DMS53 treated with DMSO at 0.1 percent for 48 hours (cell line): ENCODE measurements at regions not wholly inside any gene's neighbourhood (a gene's known extent, or its start where the extent isn't known, plus 50 kb on each side); places are given as distances from the start of the nearest gene placed in this dataset.
"Not testable (repeated sequence)": the region's sequence is repeated elsewhere in the genome, so short reads cannot be mapped to it uniquely, and the experiment has no call there.

Experiments used
- DNase-seq: peaks from one replicate; lab custom pipeline; 2025; ENCODE audit not compliant: unreplicated experiment; lab: John Stamatoyannopoulos, UW

DNA sequence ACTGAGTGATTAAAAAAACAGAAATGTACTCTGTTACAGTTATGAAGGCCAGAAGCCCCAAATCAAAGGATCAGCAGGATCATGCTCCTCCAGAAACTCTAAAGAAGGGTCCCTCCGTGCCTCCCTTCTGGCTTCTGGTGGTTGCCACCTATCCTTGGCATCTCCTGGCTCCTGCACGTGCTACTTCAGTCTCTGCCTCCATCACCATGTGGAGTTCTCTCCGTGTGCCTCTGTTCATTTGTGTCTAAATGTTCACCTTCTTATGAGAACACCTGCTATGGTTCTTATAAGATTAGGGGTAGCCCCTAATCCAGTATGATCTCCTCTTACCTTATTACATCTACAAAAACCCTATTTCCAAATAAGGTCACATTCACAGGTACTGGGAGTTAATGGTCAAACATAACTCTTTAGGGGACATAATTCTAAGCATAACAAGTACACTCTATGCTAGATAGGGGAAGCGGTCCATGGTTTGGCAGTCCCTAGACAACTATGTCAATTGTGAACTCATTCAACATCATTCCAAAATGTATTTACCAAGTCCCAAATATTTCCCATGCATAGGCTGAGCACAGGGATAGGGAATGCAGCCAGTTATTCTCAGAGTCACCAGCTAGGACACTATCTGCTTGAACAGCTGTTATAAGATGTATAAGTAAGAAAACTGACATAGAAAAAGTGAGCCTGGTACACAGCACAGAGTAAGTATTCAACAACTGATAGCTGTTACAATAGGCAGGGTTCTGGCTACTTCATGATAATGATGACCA lies 295.5 kb upstream of the BOD1L1 start:
- no peak for DNase-seq

DNA sequence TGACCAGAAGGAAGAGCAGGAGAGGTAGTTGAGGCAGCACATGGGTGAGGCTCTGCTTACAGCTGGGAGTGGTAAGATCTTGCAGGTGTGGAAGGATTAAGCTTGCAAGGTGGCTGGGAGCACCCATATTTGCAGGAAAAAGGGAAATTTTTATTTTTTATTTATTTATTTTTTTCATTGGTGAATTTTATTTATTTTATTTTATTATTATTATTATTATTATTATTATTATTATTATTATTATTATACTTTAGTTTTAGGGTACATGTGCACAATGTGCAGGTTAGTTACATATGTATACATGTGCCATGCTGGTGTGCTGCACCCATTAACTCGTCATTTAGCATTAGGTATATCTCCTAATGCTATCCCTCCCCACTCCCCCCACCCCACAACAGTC lies 297.4 kb upstream of the BOD1L1 start:
- DNase-seq: not testable (repeated sequence)

DNA sequence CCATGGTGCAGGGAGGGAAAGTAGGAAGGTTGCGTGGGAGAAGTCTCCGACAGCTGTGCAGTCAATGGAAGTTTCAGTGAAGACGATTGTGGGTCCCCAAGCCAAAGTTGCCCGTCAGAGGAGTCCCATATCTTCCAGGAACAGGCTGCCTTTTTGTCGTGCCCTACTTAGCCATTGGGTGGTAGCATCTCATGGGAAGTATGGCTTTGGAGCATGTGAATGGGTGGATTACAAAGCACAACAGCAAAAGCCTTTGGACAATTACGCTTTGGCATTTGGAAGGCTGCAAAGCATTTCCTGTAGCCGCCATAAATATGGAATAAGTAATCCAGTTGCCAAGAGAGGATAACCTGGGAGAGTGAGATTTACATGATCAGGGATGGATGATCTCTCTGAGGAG lies 300.7 kb upstream of the BOD1L1 start:
- no peak for DNase-seq

DNA sequence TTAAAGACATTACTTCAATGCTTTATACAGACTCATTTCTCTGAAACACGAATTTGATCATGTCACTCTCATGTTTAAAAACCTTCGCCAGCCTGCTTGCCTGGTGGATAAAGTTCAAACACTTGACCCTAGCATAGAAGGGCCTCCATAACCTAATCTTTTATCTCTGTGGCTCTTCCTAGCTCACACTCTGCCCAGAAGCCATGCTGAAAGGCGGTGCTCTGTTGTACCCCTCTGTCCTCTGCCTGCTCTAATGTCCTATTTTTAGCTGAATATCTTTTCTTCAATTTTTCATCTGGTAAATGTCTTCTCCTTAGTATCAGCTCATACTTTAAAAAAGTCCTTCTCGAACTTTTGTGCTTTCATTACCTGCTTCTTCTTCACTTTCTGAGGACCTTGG lies 302.6 kb upstream of the BOD1L1 start:
- DNase-seq: no peak

DNA sequence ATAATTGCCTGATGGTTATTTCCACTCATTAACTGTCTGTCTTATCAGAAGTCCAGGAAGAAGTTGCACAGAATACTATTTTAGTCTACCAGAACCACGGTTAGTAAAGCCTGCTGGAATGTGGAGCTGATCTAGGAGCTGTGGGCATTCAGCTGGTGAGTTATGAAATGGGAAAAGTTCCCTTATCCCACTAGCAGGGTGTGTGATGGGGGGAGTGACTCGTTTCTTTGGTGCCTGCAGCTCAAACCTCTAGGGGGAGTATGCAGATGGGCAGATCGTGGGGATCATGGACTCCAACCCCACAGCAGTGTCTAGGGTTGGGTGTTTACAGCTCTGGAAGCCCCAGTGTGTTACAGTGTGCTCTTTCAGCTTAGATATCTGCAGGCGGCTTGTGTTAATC lies 305.7 kb upstream of the BOD1L1 start:
- DNase-seq: no peak

DNA sequence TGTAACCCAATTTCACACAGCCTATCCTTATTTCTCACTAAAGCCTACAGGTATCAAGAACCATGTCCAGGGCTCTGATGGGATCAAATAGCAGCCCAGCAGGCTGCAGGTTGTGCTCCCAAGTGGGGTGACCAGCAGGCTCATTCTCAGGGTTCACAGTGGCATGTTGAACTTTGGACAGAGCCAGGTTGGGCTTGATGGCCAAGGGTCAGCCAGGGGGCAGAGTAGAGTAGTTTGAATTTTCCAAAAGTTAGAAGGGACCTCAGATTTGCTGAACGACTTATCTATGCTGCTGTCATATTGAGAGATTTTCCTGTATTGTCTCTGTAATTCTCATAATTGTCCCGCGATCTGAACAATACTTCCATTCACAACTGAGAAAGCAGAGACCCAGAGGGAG lies 310.8 kb upstream of the BOD1L1 start:
- no peak for DNase-seq

DNA sequence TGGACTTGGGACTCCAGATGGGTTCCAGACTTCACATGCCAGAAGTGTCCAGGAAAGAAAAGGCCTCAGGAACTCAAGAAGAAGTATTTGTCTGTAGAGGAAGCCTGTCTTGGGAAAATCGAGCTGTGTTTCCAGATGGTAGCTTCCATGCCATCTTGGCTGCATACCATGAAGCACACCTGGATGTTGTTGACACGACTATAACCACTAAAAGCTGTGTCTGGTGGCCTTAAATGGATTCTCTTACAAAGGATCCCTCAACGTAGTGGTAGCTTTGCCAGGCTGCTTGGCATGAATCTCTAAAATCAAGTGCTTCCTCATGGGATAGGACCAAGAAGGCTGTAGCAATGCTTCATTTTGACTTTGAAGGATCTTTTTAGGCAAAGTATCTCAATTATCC lies 313.4 kb upstream of the BOD1L1 start:
- DNase-seq: no peak

DNA sequence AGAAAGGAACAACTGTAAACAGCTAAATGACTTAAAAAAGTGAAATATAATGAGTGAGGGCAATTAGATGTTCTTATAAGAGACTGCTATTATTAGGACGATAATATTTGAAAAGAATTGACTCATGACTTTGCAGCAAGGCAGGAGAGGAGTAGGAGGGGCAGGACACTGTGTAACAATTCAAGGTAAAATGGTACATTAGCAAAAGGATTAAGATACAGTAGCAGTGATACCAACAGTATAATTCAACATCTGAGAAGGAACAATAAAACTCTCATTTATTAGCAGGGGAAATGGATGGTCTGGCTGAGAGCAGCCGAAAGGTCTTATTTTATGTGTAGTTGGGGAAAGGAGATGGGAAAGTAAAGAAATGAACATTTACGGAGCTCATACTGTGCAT lies 315.5 kb upstream of the BOD1L1 start:
- DNase-seq: no peak

DNA sequence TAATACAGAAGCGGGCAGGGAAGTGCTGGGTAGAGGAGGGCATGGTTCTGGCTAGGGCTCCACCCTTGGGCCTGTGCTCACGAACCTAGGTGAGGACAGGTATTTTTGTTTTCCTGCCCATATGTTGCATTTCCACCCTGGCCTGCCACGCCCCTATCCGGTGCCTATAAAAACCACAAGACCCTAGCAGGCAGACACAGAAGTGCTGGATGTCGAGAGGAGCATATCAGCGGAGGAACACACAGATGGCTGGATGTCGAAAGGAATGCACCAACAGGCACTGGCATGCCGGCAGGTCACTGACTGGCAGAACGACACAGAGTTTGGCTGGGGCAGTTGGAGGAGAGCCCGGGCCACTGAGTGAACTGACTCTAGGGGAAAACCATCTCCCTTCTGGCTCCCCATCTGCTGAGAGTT lies 316.6 kb upstream of the BOD1L1 start:
- no peak for DNase-seq

DNA sequence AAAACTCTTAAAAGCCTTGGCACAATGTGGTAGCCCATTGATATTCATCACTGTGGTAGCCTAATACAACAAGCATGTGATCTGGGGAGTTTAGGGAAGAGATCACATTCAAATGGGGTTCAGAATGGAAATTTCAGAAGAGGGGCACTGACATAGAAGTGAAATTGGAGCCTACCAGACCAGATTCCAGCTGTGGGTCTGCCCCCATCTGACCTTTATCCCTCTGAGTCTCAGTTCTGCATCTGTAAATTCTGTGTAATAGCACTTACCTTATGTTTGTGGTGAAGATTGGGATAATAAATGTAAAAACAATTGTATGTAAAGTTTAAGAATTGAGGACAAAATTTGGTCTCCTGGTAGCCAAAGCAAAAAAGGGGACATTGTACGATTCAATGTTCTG lies 320.4 kb upstream of the BOD1L1 start:
- DNase-seq: no peak

DNA sequence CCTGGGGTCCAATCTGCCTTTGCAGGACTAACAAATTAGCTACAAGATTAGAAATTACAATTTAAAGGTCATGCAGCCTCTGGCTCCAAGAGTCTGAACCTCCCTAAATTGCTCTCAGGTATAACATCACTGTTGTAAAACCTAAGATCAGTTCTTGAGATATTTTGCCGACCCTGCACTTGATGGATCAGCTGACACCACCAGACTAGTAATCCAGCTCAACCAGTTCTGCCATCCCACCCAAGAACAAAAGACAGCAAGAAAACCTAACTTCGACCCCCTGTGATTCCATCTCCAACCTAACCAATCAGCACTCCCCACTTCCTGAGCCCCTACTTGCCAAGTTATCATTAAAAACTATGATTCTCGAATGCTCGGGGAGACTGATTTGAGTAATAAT lies 323.0 kb upstream of the BOD1L1 start:
- DNase-seq: no peak

DNA sequence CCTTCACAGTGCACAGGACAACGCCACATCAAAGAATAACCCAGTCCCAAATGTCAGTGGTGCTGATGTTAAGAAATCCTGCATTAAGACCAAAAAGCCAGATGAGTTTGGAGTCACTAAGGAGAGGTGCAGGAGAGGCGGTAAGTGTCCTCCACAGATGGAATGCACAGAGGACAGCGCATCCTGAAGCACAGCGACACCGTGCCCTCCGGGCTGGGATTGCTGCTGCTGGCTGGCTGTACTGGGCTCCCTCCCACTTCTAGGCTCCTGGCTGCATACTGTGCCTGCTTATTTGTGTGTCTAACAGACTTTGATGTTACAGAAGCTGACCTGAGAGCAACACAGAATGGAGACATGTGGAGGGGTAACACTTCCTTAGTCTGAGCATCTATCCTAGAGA lies 325.6 kb upstream of the BOD1L1 start:
- DNase-seq: no peak

DNA sequence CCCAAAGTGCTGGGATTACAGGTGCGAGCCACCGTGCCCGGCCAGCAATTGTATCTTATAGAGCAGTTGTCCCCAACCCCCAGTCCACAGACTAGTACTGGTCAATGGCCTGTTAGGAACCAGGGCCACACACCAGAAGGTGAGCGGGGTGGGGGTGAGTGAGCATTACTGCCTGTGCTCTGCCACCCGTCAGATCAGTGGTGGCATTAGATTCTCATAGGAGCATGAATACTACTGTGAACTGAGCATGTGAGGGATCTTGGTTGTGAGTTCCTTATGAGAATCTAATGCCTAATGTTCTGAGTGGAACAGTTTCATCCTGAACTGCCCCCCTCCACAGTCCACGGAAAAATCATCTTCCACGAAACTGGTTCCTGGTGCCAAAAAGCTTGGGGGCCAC lies 328.0 kb upstream of the BOD1L1 start:
- DNase-seq: no peak

DNA sequence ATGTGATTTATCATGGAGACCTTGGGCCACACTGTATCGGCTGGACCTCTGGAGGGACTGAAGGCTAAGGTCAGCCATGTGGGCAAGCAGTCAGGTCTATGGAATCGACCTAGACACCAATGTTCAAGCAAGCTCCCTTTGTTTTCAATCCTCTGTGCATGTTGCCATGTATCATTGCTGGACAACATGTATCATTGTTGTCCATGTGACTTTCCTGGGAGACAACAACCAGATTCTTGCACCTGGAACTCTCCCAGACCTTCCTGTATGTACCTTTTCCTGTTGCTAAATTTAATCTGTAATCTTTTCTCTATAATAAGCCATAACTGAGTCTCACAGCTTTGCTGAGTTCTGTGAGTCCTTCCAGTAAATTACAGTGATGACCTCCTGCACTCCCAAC lies 329.4 kb upstream of the BOD1L1 start:
- no peak for DNase-seq

DNA sequence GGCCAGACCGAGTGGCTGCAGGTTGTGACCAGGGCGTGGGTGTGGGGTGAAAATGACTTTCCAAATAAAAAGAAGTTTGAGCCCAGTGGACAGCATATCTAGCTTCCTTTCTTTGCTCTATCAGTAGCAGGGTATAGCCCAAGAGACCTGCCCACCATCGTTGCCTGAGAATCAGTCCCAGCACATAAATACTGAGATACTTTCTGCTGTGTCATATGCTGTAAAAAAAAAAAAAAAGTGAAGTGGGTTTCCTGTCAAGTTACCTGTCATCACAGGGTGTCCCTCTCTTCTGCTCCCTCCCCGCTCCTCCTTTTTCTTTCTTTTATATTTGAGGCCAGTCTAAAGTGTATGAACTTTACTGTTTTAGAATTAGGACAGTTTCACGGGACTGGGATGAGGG lies 330.3 kb upstream of the BOD1L1 start:
- DNase-seq: no peak

DNA sequence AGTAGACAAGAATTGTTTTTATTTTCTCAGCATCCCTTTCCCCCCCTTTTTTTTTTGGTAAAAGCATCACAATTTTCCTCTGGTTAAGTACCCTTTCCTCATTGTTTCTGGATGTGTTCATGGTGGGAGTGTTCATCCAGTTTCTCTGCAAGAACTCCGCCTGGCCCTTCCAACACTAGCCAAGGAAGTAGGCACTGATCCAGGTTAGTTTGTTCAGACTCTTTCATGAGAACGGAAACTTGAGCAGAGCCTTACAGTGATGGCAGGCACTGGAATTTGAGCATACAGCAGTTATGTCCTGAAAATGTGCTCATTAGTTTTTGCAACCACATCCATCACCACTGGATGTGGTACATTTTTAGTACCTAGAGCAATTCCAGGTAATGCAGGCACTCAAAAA lies 336.1 kb upstream of the BOD1L1 start:
- DNase-seq: no peak

DNA sequence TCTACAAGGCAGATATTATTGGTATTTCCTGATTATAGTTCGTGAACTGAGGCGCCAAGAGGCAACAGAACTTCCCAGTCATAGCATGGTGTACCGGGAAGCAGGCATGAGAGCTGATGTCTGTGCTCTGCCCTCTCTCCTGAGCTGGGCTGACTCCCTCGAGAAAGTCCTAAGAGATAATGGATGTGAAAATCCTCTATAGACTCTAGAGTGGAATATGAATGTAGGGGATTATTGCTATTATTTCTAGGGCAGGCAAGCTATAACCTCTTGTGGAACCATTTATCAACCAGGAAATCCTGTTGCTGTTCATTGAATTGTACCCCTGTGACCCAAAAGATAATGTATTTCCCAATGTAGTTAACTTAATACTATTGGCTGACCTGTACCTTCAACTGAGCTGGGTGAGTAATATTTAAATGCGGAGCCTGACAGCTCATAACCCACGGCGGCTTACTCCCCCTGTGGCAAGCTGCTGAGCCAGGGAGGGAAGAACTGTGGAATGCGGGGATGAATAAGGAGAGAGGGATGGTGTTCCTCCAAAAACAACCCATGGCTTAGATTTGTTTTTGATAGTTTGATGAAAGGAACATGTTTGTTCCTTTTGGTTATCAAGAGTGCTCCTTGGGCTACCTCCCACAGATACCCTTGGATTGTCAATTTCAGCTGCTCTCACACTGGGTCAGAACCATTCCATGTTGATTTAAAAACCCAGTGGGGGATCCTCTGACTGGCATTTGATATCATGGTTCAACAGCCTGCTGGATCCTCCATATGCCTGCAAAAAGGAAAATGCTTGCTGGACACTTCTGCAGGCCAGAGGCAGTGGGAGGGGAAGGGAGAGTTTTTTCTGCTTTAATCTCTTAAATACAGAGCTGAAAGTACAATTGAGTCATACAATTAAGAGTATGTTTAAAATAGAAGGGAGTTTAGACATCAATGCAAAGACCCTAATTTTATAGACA lies 339.0 kb upstream of the BOD1L1 start:
- DNase-seq: no peak

DNA sequence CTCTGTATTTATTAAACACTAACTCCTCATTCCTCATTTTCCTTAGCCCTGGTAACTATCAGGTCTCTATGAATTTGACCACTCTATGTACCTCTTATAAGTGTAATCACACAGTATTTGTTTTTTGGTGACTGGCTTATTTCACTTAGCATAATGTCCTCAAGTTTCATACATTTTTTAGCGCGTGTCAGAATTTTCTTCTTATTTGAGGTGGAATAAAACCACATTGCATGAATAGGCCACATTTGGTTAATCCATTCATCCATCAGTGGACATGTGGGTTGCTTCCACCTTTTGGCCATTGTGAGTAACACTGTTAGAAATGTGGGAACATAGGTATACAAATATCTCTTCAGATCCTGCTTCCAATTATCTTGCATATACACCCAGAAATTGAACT lies 341.2 kb upstream of the BOD1L1 start:
- DNase-seq: no peak

DNA sequence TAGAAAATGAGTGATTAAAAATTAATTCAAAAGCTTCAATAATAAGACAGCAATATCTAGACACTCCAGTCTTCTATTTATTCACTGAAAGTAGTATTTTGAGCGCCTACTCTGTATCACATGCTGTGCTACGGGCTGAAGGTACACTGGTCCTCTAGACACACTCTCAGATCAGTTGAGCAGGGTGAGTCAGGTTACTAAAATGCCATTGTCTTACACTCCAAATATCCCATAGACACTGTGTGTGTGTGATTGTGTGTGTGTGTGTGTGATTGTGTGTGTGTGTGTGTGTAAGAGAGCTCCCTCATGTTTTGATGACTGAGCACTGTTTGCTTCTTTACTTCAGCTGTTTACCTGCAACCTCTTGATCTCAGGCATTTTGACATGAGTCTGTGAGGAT lies 342.8 kb upstream of the BOD1L1 start:
- peak; percentile 41 for DNase-seq

DNA sequence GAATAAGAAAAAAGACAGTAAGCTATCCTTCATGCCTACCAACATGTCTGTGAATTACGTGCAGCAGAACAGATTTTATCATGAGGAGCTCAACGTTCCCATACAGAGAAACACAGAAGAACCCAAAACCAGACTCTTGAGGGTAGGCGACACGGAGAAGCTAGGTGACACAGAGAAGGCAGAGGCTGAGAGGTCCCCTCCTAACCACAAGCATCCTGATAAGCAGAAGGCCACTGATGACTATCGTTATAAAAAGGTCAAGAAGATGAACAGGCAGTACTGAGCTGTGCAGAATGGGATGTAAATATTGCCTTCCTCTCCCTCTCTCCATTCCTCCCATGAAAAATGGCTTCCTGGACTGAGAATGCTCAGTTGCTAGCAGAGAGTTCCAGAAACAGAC lies 350.2 kb upstream of the BOD1L1 start:
- DNase-seq: no peak

DNA sequence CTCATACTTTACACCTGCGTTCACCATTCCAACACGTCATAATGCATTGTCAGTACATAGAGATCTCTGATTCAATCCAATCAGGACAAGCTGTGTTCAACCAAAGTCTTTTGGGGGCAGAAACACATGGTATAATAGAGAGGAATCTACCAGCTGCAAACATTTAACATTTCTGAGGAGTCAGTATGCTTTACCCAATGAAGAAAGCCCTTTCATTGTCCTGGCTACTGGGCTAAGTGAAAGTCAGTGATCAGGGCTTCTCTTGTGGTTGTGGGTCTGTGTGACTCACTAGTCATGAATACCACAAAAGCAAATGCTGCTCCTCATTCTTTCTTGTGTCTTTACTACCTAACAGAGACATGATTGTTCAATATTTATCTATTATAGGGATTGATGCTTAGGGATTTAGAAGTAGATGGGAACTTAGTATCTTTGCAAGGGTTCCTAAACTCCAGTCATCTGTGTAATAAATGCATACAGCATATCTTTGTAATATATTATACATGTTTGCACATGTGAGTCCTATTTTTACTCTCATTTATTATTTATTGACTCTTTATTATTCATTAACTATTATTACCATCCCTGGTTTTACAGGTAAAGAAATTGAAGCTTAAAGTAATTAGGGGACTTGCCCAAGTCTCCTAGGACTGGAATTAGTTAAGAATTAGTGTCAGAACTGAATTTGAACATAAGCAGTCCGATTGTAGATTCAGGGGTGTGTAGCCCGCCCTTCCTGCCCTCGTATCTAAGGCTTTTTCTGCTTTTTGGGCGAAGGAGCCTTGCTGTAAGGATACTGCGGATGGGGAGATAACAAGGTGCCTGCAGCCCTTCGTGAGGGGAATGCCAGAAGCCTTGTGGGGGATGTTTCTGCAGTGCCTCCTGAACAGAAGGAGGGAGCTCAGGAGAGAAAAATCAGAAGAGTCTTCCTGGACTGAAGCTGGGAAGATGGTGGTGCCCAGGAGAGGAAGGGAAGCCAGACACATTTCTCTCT lies 353.1 kb upstream of the BOD1L1 start:
- no peak for DNase-seq
